ENCODE measurements at regions not wholly inside any gene's neighbourhood (a gene's known extent, or its start where the extent isn't known, plus 50 kb on each side); places are given as distances from the start of the nearest gene placed in this dataset.
A peak's percentile ranks its signal among the peaks of the same experiment; 100 is the strongest.

DNA sequence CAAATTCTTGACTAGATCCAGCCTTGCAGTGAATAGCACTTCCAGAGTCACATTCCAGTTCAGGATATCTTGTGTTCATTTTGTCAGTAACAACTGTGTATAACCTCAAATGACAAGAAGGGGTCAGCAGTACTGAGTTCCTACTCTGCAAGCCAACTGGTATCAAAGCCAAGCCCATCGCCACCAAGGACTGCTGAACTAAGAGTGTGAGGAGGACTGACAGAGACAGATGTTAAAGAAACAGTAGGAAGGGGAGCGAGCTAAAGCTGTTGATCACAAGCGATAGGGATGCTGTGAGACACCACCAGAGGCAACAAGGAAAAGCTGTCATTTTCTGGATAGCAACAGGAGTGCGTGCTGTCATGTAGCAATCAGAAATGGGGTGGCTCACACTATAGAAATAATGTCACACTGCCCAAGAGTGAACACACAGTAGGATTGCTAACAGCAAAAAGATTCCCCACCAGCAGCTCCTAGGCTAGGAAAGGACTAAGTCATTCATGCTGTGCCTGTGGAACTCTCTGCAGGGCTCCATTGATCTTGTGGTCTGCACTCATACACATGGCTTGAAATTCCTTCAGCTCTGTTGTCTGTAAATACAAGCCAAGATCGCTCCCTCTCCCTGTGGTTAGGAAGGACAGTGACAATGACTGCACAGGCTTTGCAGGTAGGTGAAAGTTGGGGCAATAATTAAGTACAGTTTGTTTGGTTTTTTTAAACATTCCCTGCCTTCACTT lies 658.6 kb downstream of the NR2F1-AS1 start:
- CTCF ChIA-PET: interaction anchor here (0.5 kb wide), 1 partner anchor 234 kb away, joined by 3 read pairs; no protein-coding TSS in a partner anchor
- no peak for TF ChIP-seq SIN3A (IDR thresholded peaks at IDR 0.05; ENCODE audit: borderline replicate concordance, insufficient read depth, low read depth, low read length)
- TF ChIP-seq POLR2AphosphoS5 (IDR thresholded peaks at IDR 0.05; ENCODE audit: low read depth, low read length): no peak
- no peak for TF ChIP-seq TCF7L2 (IDR thresholded peaks at IDR 0.05; ENCODE audit: low read depth, low read length)
- TF ChIP-seq, protein P1, sequence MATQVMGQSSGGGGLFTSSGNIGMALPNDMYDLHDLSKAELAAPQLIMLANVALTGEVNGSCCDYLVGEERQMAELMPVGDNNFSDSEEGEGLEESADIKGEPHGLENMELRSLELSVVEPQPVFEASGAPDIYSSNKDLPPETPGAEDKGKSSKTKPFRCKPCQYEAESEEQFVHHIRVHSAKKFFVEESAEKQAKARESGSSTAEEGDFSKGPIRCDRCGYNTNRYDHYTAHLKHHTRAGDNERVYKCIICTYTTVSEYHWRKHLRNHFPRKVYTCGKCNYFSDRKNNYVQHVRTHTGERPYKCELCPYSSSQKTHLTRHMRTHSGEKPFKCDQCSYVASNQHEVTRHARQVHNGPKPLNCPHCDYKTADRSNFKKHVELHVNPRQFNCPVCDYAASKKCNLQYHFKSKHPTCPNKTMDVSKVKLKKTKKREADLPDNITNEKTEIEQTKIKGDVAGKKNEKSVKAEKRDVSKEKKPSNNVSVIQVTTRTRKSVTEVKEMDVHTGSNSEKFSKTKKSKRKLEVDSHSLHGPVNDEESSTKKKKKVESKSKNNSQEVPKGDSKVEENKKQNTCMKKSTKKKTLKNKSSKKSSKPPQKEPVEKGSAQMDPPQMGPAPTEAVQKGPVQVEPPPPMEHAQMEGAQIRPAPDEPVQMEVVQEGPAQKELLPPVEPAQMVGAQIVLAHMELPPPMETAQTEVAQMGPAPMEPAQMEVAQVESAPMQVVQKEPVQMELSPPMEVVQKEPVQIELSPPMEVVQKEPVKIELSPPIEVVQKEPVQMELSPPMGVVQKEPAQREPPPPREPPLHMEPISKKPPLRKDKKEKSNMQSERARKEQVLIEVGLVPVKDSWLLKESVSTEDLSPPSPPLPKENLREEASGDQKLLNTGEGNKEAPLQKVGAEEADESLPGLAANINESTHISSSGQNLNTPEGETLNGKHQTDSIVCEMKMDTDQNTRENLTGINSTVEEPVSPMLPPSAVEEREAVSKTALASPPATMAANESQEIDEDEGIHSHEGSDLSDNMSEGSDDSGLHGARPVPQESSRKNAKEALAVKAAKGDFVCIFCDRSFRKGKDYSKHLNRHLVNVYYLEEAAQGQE (IDR thresholded peaks at IDR 0.05; ENCODE audit: insufficient read depth in 1 of 2, low read depth in 2 of 2, low read length in 1 of 2): no peak
- TF ChIP-seq, protein P2, sequence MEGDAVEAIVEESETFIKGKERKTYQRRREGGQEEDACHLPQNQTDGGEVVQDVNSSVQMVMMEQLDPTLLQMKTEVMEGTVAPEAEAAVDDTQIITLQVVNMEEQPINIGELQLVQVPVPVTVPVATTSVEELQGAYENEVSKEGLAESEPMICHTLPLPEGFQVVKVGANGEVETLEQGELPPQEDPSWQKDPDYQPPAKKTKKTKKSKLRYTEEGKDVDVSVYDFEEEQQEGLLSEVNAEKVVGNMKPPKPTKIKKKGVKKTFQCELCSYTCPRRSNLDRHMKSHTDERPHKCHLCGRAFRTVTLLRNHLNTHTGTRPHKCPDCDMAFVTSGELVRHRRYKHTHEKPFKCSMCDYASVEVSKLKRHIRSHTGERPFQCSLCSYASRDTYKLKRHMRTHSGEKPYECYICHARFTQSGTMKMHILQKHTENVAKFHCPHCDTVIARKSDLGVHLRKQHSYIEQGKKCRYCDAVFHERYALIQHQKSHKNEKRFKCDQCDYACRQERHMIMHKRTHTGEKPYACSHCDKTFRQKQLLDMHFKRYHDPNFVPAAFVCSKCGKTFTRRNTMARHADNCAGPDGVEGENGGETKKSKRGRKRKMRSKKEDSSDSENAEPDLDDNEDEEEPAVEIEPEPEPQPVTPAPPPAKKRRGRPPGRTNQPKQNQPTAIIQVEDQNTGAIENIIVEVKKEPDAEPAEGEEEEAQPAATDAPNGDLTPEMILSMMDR (IDR thresholded peaks at IDR 0.05): no peak
- Histone ChIP-seq H3K4me1 (ENCODE audit: control insufficient read depth, insufficient read depth, low read length) (peaks cover 7% of the 10 kb centered on the region), H3K27me3 (ENCODE audit: control insufficient read depth, insufficient read depth, low read length) (no peaks in the 10 kb centered on the region), H3K4me3 (ENCODE audit: low read depth in 2 of 2, low read length in 2 of 2) (no peak overlapping the region), H3K9me3 (ENCODE audit: control insufficient read depth, insufficient read depth, low read depth, low read length) (no peaks in the 10 kb centered on the region), H3K36me3 (ENCODE audit: control insufficient read depth, insufficient read depth, low read length) (no peaks in the 10 kb centered on the region; the same call in 1 of the 2 replicates), H3K27ac (ENCODE audit: low read length) (peak overlapping the region; percentile 64; the same call in 1 of the 2 replicates)
- POLR2A ChIA-PET: no interaction called here
- DNase-seq (ENCODE audit: low read depth, low spot score): no peak
- BruUV-seq (replicated peaks): no TSS peak
- peak; percentile 53 for ATAC-seq
- in situ Hi-C loops (cut with HindIII; ENCODE audit: low pct_unique_long_range_greater_than_20kb, low sequenced_read_pairs): no loop called here
- intact Hi-C loops (cut with micrococcal nuclease; ENCODE audit: unreplicated experiment): no loop called here

DNA sequence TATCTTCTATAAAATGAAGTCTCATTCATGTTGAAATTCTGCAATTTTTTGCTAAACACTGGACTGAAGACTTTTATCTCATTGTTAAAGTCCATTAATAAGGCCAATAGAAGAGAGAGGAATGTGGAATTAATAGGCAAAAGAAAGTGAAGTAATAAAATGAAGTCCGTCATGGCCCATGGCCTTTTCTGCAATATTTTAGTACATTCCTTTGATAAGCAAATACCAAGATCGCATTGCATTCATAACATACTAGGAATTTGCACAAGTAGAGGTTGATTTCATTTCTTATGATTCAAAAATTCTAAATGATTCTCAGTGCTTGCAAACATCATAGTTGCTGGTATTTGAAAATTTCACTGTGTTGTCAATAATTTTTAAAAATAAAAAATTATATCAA lies 664.0 kb downstream of the NR2F1-AS1 start:
- no TSS peak for BruUV-seq (replicated peaks)
- in situ Hi-C loops (cut with HindIII; ENCODE audit: low pct_unique_long_range_greater_than_20kb, low sequenced_read_pairs): no loop called here
- ChIA-PET CTCF (no interaction called here), POLR2A (no interaction called here)
- peaks cover 2% of the 10 kb centered on the region; the same call in 1 of the 2 replicates for H3K9me3 ChIP-seq (ENCODE audit: control insufficient read depth, insufficient read depth, low read depth, low read length)
- H3K27ac ChIP-seq (ENCODE audit: low read length): no peak overlapping the region
- ATAC-seq (no peak), DNase-seq (ENCODE audit: low read depth, low spot score) (no peak)
- H3K4me1 ChIP-seq (ENCODE audit: control insufficient read depth, insufficient read depth, low read length): no peaks in the 10 kb centered on the region
- no peaks in the 10 kb centered on the region; the same call in 1 of the 2 replicates for H3K36me3 ChIP-seq (ENCODE audit: control insufficient read depth, insufficient read depth, low read length)
- no peak overlapping the region for H3K4me3 ChIP-seq (ENCODE audit: low read depth in 2 of 2, low read length in 2 of 2)
- TF ChIP-seq, protein P1 (IDR thresholded peaks at IDR 0.05; ENCODE audit: insufficient read depth in 1 of 2, low read depth in 2 of 2, low read length in 1 of 2): no peak
- TF ChIP-seq TCF7L2 (IDR thresholded peaks at IDR 0.05; ENCODE audit: low read depth, low read length) (no peak), SIN3A (IDR thresholded peaks at IDR 0.05; ENCODE audit: borderline replicate concordance, insufficient read depth, low read depth, low read length) (no peak), POLR2AphosphoS5 (IDR thresholded peaks at IDR 0.05; ENCODE audit: low read depth, low read length) (no peak)
- TF ChIP-seq, protein P2 (IDR thresholded peaks at IDR 0.05): no peak
- intact Hi-C loops (cut with micrococcal nuclease; ENCODE audit: unreplicated experiment): no loop called here
- no peaks in the 10 kb centered on the region for H3K27me3 ChIP-seq (ENCODE audit: control insufficient read depth, insufficient read depth, low read length)
